ENCODE measurements at regions not wholly inside any gene's neighbourhood (a gene's known extent, or its start where the extent isn't known, plus 50 kb on each side); places are given as distances from the start of the nearest gene placed in this dataset.
"Not testable (repeated sequence)": the region's sequence is repeated elsewhere in the genome, so short reads cannot be mapped to it uniquely, and the experiment has no call there.

- no peak for DNase-seq
Measured at GRCh38 chr7:104264285-104264684, 56.5 kb upstream of the ORC5 start.

DNA sequence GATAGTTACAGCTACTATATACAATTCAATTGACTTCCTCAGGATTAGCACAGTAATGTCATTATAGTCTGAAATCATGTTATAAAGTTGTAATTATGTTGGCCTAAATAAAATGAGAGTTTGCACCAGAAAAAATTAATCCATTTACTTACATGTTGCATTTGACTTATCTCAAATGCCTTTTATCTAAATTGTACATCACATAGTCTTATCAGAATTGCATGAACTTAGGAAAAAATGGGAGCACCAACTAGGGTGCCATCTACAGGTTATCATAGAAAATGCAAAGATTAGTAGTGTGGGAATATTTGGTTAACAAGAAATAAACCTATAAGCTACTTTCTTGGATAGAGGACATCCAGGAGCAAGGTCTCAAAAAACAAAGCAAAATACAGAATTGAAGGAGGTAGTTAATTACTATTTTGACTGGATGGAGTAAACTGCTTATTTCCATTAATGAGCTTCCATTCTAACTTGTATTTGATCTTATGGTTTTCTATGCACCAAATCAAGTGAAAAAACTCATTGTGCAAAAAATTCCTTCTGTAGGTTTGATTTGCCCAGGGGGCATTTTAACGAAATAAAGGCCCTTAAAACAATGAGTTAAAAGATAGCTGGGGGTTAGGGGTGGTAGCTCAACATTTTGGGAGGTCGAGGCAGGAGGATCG, 60.0 kb upstream of the ORC5 start:
- no peak for DNase-seq

DNA sequence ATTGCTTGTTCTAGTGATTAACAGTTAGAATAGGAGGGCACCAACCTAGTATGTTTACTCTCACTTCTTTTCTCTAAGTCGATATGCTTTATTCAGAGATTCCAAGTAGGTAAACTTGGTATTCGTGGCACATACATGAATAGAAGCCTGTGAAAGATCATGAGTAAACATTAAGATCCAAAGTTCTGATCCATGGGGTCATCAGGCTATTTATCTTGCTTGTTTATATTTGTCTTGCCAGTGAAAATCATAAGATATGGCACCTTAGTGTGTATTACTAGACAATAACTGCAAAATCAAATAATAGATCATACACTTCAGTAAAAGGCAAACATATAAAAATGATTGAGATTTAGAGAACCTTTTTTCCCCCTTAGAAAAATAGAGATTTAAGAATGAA, 56.5 kb upstream of the LHFPL3 start:
- DNase-seq: no peak

- DNase-seq: peak; percentile 53
Measured at GRCh38 chr7:104272767-104273384, 55.5 kb upstream of the LHFPL3 start.

- DNase-seq: no peak
Measured at GRCh38 chr7:104275900-104276299, 52.5 kb upstream of the LHFPL3 start.

- DNase-seq: not testable (repeated sequence)
Measured at GRCh38 chr7:104276730-104277129, 51.7 kb upstream of the LHFPL3 start.
